ENCODE measurements at regions not wholly inside any gene's neighbourhood (a gene's known extent, or its start where the extent isn't known, plus 50 kb on each side); places are given as distances from the start of the nearest gene placed in this dataset.

- H4K91ac ChIP-seq (ENCODE audit: insufficient read depth, low read depth, low read length), result no peak overlapping the region
- in situ Hi-C loops (cut with MboI; ENCODE audit: low sequenced_read_pairs), result no loop called here
- WGBS, 2 experiments (ENCODE audit: extremely low coverage in 2 of 2, insufficient read length in 1 of 2), result no CpG with 5 or more reads among the region's 1 CpG
- H4K8ac ChIP-seq (ENCODE audit: low read depth in 2 of 2, low read length in 2 of 2), result no peak overlapping the region
- H2BK5ac ChIP-seq (ENCODE audit: low read depth, low read length, poor library complexity, severe bottlenecking), result no peak overlapping the region
- no peaks in the 10 kb centered on the region for H3K4me1 ChIP-seq (ENCODE audit: control insufficient read depth, insufficient read depth, low read length)
- H3K18ac ChIP-seq (ENCODE audit: low read depth, low read length), result no peak overlapping the region
- H2BK15ac ChIP-seq (ENCODE audit: low read depth, low read length), result no peak overlapping the region
- H3K4ac ChIP-seq (ENCODE audit: low read depth, low read length), result no peak overlapping the region
- no peak overlapping the region for H2AK5ac ChIP-seq (ENCODE audit: low read depth, low read length)
- H3K4me2 ChIP-seq (ENCODE audit: low read depth, low read length), result no peak overlapping the region
- no peak overlapping the region for H3K27ac ChIP-seq (ENCODE audit: insufficient read depth, low read length)
- intact Hi-C loops (cut with micrococcal nuclease), result no loop called here
- BruUV-seq (replicated peaks), result no TSS peak
- H3K14ac ChIP-seq (replicated peaks; ENCODE audit: low read depth, low read length), result no peak overlapping the region
- no peak for ATAC-seq (ENCODE audit: low read depth)
- H2BK20ac ChIP-seq (ENCODE audit: low read depth, low read length), result no peak overlapping the region
- H3K9me3 ChIP-seq (ENCODE audit: control insufficient read depth, insufficient read depth, low read length), result no peaks in the 10 kb centered on the region
- no peaks in the 10 kb centered on the region; the same call in 1 of the 2 replicates for H3K9me1 ChIP-seq (ENCODE audit: insufficient read depth, low read length)
- no peak for DNase-seq
- no peak overlapping the region for H2BK120ac ChIP-seq (ENCODE audit: low read depth, low read length)
- no peak overlapping the region for H4K5ac ChIP-seq (ENCODE audit: low read depth, low read length)
- no peaks in the 10 kb centered on the region for H3K36me3 ChIP-seq (ENCODE audit: control insufficient read depth, insufficient read depth, low read length)
- no peak overlapping the region for H3K9ac ChIP-seq (ENCODE audit: low read depth, low read length)
- no peak overlapping the region for H2AK9ac ChIP-seq (replicated peaks; ENCODE audit: low read depth, low read length, poor library complexity)
- no peak overlapping the region for H3K56ac ChIP-seq (ENCODE audit: extremely low read depth, insufficient read depth, low read length)
- no peak overlapping the region for H2AFZ ChIP-seq (replicated peaks; ENCODE audit: low read length, poor library complexity)
- no peaks in the 10 kb centered on the region for H3K27me3 ChIP-seq (ENCODE audit: control insufficient read depth, insufficient read depth, low read length)
- H3K4me3 ChIP-seq (ENCODE audit: insufficient read depth, low read depth, low read length), result no peak overlapping the region
- ChIA-PET CTCF (interaction anchor here (1.4 kb wide), 1 partner anchor 356 kb away, joined by 6 read pairs; no protein-coding TSS in a partner anchor), POLR2A (ENCODE audit: unreplicated experiment) (no interaction called here)
- dilution Hi-C loops (cut with HindIII; ENCODE audit: low sequenced_read_pairs, unreplicated experiment), result no loop called here
- H4K20me1 ChIP-seq (ENCODE audit: insufficient read depth, low read length), result no peaks in the 10 kb centered on the region
- no peak for TF ChIP-seq SMC3 (IDR thresholded peaks at IDR 0.05; ENCODE audit: low read depth, low read length)
- H3K79me1 ChIP-seq (ENCODE audit: low read depth in 1 of 2, low read length in 2 of 2), result no peaks in the 10 kb centered on the region
- H3K23ac ChIP-seq (ENCODE audit: low read depth, low read length), result no peak overlapping the region
Measured at GRCh38 chr3:168490981-168491380, 395.3 kb upstream of the GOLIM4 start.
